K562 (cell line): ENCODE measurements at regions not wholly inside any gene's neighbourhood (a gene's known extent, or its start where the extent isn't known, plus 50 kb on each side); places are given as distances from the start of the nearest gene placed in this dataset.

Experiments
- ATAC-seq: fragments of 200-7000 bp; cut with Tn5 transposase; 3 replicates; pipeline ENCODE4 v1.9.1; 2020; ENCODE audit warnings: moderate library complexity
- BruUV-seq: library from RNA; stranded (reverse); fragments of 400-500 nt; replicated peaks from 2 replicates; lab custom pipeline; 2021; lab: Mats Ljungman, UMichigan
- CTCF ChIA-PET: fragments of 300-600 bp; formaldehyde crosslinking; extraction: SDS; loops from one replicate; lab custom pipeline; 2021; ENCODE audit warnings: low intra/inter-chr PET ratio; lab: Yijun Ruan, JAX
- POLR2A ChIA-PET: fragments of 300-600, 350-650 bp; sonication (Branson Sonifier 250); formaldehyde crosslinking; extraction: SDS; loops from one replicate; lab custom pipeline; 2021; ENCODE audit warnings: antibody characterized with exemption, inconsistent platforms; lab: Yijun Ruan, JAX
- DNase-seq, 4 experiments: peaks; one replicate each; pipeline versions ENCODE4 v3.0.0 to v3.0.0-alpha.2; 2011 to 2018; ENCODE audit warnings: low spot score in 3 of 4, mixed read lengths in 3 of 4; ENCODE audit errors: extremely low read depth in 1 of 4
- FAIRE-seq: peaks from 2 replicates; lab custom pipeline; 2011; peaks lifted over from hg19 to GRCh38; lab: Jason Lieb, UNC
- H2AFZ ChIP-seq: 2 replicates; pipeline ENCODE4 v1.6.0; 2011; ENCODE audit warnings: low read depth, low read length, control low read depth, inconsistent platforms
- H3K27ac ChIP-seq: fragments of 200-600 bp; 3 replicates; pipeline ENCODE4 v1.8.0; 2011; ENCODE audit warnings: low read depth, mild to moderate bottlenecking, control low read depth, inconsistent platforms, low read length, moderate library complexity, mixed read lengths; ENCODE audit errors: extremely low read depth
- H3K27me3 ChIP-seq, 2 experiments: fragments of 300-600 bp in 1 of 2; 2 replicates in 1 of 2; 3 replicates in 1 of 2; pipeline versions ENCODE4 v1.6.0 to v1.8.0; 2011; ENCODE audit warnings: inconsistent platforms in 2 of 2, low read length in 2 of 2, mild to moderate bottlenecking in 1 of 2, mixed read lengths in 1 of 2, moderate library complexity in 1 of 2; ENCODE audit not compliant: control insufficient read depth in 2 of 2, insufficient read depth in 2 of 2
- H3K36me3 ChIP-seq: fragments of 300-600 bp; 3 replicates; pipeline ENCODE4 v1.8.0; 2011; ENCODE audit warnings: mild to moderate bottlenecking, low read length, inconsistent platforms; ENCODE audit not compliant: control insufficient read depth, insufficient read depth
- H3K4me1 ChIP-seq, 2 experiments: fragments of 200-600 bp in 1 of 2; replicated peaks in 1 of 2; 2 replicates in 1 of 2; 3 replicates in 1 of 2; pipeline versions ENCODE4 v1.5.1 to v1.8.0; 2011; ENCODE audit warnings: inconsistent platforms in 2 of 2, low read length in 2 of 2, mild to moderate bottlenecking in 1 of 2, mixed read lengths in 1 of 2, moderate library complexity in 1 of 2; ENCODE audit not compliant: control insufficient read depth in 2 of 2, insufficient read depth in 2 of 2
- H3K4me2 ChIP-seq: 2 replicates; pipeline ENCODE4 v1.6.1; 2011; ENCODE audit warnings: low read length, control low read depth, inconsistent platforms, mixed read lengths; ENCODE audit not compliant: insufficient read depth
- H3K4me3 ChIP-seq: fragments of 200-600 bp; sonication (generic), shearing (Covaris generic); 2 replicates; pipeline ENCODE4 v1.5.1; 2016; ENCODE audit warnings: control low read depth, inconsistent platforms
- H3K79me2 ChIP-seq: fragments of 200-600 bp; 3 replicates; pipeline ENCODE4 v1.8.0; 2011; ENCODE audit warnings: low read length, inconsistent platforms; ENCODE audit not compliant: control insufficient read depth, insufficient read depth
- H3K9ac ChIP-seq, 2 experiments: 2 replicates each; pipeline versions ENCODE4 v1.6.0 to v1.6.1; 2011; ENCODE audit warnings: low read depth in 2 of 2, low read length in 2 of 2, control low read depth in 1 of 2, inconsistent platforms in 1 of 2, mild to moderate bottlenecking in 1 of 2, mixed read lengths in 1 of 2; ENCODE audit not compliant: insufficient read depth in 1 of 2
- H3K9me1 ChIP-seq: one replicate; pipeline ENCODE4 v1.6.0; 2011; ENCODE audit warnings: inconsistent platforms, mild to moderate bottlenecking, low read length, moderate library complexity; ENCODE audit not compliant: control insufficient read depth, insufficient read depth
- H3K9me3 ChIP-seq: replicated peaks from 2 replicates; pipeline ENCODE4 v1.5.1; 2011; ENCODE audit warnings: low read depth, low read length, inconsistent platforms; ENCODE audit not compliant: control insufficient read depth, insufficient read depth
- H4K20me1 ChIP-seq: replicated peaks from 2 replicates; pipeline ENCODE4 v1.6.1; 2011; ENCODE audit warnings: low read length, inconsistent platforms, mixed read lengths; ENCODE audit not compliant: control insufficient read depth, insufficient read depth
- GABPB1 ChIP-seq: sonication (generic); formaldehyde crosslinking; IDR thresholded peaks from 2 replicates; pipeline ENCODE4 v1.8.0; 2022; ENCODE audit warnings: mild to moderate bottlenecking, missing genetic modification reagents
- MCM5 ChIP-seq: fragments of 450-650 bp; IDR thresholded peaks from 2 replicates; pipeline ENCODE4 v1.6.1; 2016; ENCODE audit warnings: low read depth
- NCOR1 ChIP-seq: fragments of 450-650 bp; IDR thresholded peaks from 2 replicates; pipeline ENCODE4 v1.6.1; 2016; ENCODE audit warnings: mild to moderate bottlenecking, moderate library complexity
- RFX1 ChIP-seq: fragments of 450-650 bp; IDR thresholded peaks from 2 replicates; pipeline ENCODE4 v1.6.1; 2016; ENCODE audit warnings: mild to moderate bottlenecking, moderate library complexity
- SP1 ChIP-seq: sonication (generic); formaldehyde crosslinking; IDR thresholded peaks from 2 replicates; pipeline ENCODE4 v1.8.1; 2022; ENCODE audit warnings: mild to moderate bottlenecking, missing genetic modification reagents
- TOE1 ChIP-seq, 2 experiments: fragments of 450-650 bp in 1 of 2; sonication (generic) in 1 of 2; formaldehyde crosslinking in 1 of 2; IDR thresholded peaks; 2 replicates each; pipeline versions ENCODE4 v1.7.1 to v1.8.0; 2016 to 2022; ENCODE audit warnings: borderline replicate concordance in 2 of 2, mild to moderate bottlenecking in 2 of 2, antibody characterized with exemption in 1 of 2, inconsistent platforms in 1 of 2, low read depth in 1 of 2, missing genetic modification reagents in 1 of 2, moderate library complexity in 1 of 2
- ZNF57 ChIP-seq: fragments of 450-650 bp; formaldehyde crosslinking; IDR thresholded peaks from 2 replicates; pipeline ENCODE4 v1.4.0; 2020; ENCODE audit warnings: mild to moderate bottlenecking, moderate library complexity
- ZNF583 ChIP-seq: fragments of 250-450 bp; sonication (Bioruptor Pico); IDR thresholded peaks from 2 replicates; pipeline ENCODE4 v1.4.0; 2020
- ZNF780A ChIP-seq: fragments of 250-450 bp; sonication (Bioruptor Pico); IDR thresholded peaks from 2 replicates; pipeline ENCODE4 v1.5.0; 2021; ENCODE audit warnings: mild to moderate bottlenecking
- WGBS: fragments of 100-300 bp; shearing (Covaris generic); methylation state at CpG from one replicate; pipeline ENCODE4 v1.1.6; 2016; ENCODE audit warnings: low coverage, mixed read lengths; ENCODE audit not compliant: insufficient coverage; ENCODE audit errors: missing lambda C conversion rate; 5-methylcytosine and 5-hydroxymethylcytosine counted together
- in situ Hi-C: fragments of 300-500 bp; cut with MboI; formaldehyde crosslinking; loops from 4 replicates; pipeline ENCODE4 v1.15.0; 2018; ENCODE audit warnings: inconsistent platforms, mixed read lengths
- intact Hi-C: fragments of 100-400 bp; cut with micrococcal nuclease; formaldehyde crosslinking; loops from 2 replicates; pipeline ENCODE4 v1.14.2; 2022
- TF ChIP-seq, protein P1 (sequence below): sonication (generic); formaldehyde crosslinking; IDR thresholded peaks from 2 replicates; pipeline ENCODE4 v1.8.0; 2022; ENCODE audit warnings: mild to moderate bottlenecking, missing genetic modification reagents, borderline replicate concordance
- TF ChIP-seq, protein P2 (sequence below), 2 experiments: fragments of 150-350 bp in 1 of 2; IDR thresholded peaks; 2 replicates each; pipeline ENCODE4 v1.6.1; 2012 to 2016; ENCODE audit warnings: low read depth in 2 of 2, low read length in 2 of 2, mild to moderate bottlenecking in 1 of 2, moderate library complexity in 1 of 2
- TF ChIP-seq, protein P3 (sequence below): IDR thresholded peaks from 2 replicates; pipeline ENCODE4 v1.6.1; 2014; ENCODE audit warnings: antibody characterized with exemption
- TF ChIP-seq, protein P4 (sequence below): sonication (generic); formaldehyde crosslinking; IDR thresholded peaks from 2 replicates; pipeline ENCODE4 v1.8.0; 2022; ENCODE audit warnings: mild to moderate bottlenecking, missing genetic modification reagents
- TF ChIP-seq, protein P5 (sequence below): sonication (generic); formaldehyde crosslinking; IDR thresholded peaks from 2 replicates; pipeline ENCODE4 v1.8.1; 2023; ENCODE audit warnings: mild to moderate bottlenecking, missing genetic modification reagents

DNA sequence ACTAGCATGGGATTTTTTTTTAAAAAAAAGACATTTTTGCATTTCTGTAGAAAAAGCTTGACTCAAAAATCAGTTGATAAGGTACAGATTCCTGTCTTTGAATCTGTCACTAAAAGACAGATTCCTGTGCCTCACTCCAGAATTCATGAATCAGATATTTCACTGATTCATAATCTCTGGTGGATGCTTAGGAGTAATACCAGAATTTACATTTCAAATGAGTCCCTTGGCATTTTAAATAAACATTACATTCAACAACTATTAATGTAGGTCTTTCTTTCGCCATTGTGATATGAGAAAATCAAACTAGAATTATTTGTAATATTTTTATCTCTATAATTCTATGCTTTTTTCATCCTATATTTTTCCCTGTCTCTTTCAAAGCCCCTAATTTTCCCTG lies 128.3 kb downstream of the APIP start:
- H2AFZ ChIP-seq = no peak overlapping the region
- no peaks in the 10 kb centered on the region for H3K79me2 ChIP-seq
- no peak overlapping the region for H3K4me2 ChIP-seq
- no peaks in the 10 kb centered on the region for H3K9me1 ChIP-seq
- H3K9me3 ChIP-seq = peaks cover 3% of the 10 kb centered on the region; the same call in 1 of the 2 replicates
- intact Hi-C loops (no loop called here), in situ Hi-C loops (no loop called here)
- no TSS peak for BruUV-seq
- H3K9ac ChIP-seq = no peak overlapping the region
- ChIA-PET POLR2A (interaction anchor here (0.7 kb wide), 1 partner anchor 11 kb away, joined by 3 read pairs; no protein-coding TSS in a partner anchor), CTCF (no interaction called here)
- no peak for ATAC-seq
- H3K27ac ChIP-seq = no peak overlapping the region
- no peak for FAIRE-seq
- 79% methylated on average over 1 of the region's 1 CpG for WGBS
- H3K27me3 ChIP-seq = no peaks in the 10 kb centered on the region
- no peak overlapping the region for H3K4me3 ChIP-seq
- peaks cover 4 to 7% of the 10 kb centered on the region in 2 experiments; a peak in 4 of 5 replicates for H3K4me1 ChIP-seq
- DNase-seq = no peak
- no peaks in the 10 kb centered on the region for H3K36me3 ChIP-seq
- H4K20me1 ChIP-seq = no peaks in the 10 kb centered on the region
- TF ChIP-seq ZNF57 (CRISPR knock-in tag) (no peak), ZNF780A (CRISPR knock-in tag) (no peak), SP1 (no peak), RFX1 (no peak), GABPB1 (CRISPR knock-in tag) (no peak), NCOR1 (no peak), ZNF583 (CRISPR knock-in tag) (no peak), MCM5 (no peak), TOE1 (IDR thresholded peaks at IDR 0.05; ENCODE audit: borderline replicate concordance) (no peak), TOE1 (CRISPR knock-in tag; IDR thresholded peaks at IDR 0.05; ENCODE audit: borderline replicate concordance, low read depth) (no peak)
- TF ChIP-seq, protein P1, sequence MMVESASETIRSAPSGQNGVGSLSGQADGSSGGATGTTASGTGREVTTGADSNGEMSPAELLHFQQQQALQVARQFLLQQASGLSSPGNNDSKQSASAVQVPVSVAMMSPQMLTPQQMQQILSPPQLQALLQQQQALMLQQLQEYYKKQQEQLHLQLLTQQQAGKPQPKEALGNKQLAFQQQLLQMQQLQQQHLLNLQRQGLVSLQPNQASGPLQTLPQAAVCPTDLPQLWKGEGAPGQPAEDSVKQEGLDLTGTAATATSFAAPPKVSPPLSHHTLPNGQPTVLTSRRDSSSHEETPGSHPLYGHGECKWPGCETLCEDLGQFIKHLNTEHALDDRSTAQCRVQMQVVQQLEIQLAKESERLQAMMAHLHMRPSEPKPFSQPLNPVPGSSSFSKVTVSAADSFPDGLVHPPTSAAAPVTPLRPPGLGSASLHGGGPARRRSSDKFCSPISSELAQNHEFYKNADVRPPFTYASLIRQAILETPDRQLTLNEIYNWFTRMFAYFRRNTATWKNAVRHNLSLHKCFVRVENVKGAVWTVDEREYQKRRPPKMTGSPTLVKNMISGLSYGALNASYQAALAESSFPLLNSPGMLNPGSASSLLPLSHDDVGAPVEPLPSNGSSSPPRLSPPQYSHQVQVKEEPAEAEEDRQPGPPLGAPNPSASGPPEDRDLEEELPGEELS (CRISPR knock-in tag) = no peak
- TF ChIP-seq, protein P2, sequence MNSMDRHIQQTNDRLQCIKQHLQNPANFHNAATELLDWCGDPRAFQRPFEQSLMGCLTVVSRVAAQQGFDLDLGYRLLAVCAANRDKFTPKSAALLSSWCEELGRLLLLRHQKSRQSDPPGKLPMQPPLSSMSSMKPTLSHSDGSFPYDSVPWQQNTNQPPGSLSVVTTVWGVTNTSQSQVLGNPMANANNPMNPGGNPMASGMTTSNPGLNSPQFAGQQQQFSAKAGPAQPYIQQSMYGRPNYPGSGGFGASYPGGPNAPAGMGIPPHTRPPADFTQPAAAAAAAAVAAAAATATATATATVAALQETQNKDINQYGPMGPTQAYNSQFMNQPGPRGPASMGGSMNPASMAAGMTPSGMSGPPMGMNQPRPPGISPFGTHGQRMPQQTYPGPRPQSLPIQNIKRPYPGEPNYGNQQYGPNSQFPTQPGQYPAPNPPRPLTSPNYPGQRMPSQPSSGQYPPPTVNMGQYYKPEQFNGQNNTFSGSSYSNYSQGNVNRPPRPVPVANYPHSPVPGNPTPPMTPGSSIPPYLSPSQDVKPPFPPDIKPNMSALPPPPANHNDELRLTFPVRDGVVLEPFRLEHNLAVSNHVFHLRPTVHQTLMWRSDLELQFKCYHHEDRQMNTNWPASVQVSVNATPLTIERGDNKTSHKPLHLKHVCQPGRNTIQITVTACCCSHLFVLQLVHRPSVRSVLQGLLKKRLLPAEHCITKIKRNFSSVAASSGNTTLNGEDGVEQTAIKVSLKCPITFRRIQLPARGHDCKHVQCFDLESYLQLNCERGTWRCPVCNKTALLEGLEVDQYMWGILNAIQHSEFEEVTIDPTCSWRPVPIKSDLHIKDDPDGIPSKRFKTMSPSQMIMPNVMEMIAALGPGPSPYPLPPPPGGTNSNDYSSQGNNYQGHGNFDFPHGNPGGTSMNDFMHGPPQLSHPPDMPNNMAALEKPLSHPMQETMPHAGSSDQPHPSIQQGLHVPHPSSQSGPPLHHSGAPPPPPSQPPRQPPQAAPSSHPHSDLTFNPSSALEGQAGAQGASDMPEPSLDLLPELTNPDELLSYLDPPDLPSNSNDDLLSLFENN (IDR thresholded peaks at IDR 0.05; ENCODE audit: low read depth in 2 of 2, low read length in 2 of 2) = no peak
- TF ChIP-seq, protein P3, sequence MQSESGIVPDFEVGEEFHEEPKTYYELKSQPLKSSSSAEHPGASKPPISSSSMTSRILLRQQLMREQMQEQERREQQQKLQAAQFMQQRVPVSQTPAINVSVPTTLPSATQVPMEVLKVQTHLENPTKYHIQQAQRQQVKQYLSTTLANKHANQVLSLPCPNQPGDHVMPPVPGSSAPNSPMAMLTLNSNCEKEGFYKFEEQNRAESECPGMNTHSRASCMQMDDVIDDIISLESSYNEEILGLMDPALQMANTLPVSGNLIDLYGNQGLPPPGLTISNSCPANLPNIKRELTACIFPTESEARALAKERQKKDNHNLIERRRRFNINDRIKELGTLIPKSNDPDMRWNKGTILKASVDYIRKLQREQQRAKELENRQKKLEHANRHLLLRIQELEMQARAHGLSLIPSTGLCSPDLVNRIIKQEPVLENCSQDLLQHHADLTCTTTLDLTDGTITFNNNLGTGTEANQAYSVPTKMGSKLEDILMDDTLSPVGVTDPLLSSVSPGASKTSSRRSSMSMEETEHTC = no peak
- TF ChIP-seq, protein P4, sequence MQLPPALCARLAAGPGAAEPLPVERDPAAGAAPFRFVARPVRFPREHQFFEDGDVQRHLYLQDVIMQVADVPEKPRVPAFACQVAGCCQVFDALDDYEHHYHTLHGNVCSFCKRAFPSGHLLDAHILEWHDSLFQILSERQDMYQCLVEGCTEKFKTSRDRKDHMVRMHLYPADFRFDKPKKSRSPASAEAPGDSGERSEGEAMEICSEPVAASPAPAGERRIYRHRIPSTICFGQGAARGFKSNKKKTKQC = no peak
- TF ChIP-seq, protein P5, sequence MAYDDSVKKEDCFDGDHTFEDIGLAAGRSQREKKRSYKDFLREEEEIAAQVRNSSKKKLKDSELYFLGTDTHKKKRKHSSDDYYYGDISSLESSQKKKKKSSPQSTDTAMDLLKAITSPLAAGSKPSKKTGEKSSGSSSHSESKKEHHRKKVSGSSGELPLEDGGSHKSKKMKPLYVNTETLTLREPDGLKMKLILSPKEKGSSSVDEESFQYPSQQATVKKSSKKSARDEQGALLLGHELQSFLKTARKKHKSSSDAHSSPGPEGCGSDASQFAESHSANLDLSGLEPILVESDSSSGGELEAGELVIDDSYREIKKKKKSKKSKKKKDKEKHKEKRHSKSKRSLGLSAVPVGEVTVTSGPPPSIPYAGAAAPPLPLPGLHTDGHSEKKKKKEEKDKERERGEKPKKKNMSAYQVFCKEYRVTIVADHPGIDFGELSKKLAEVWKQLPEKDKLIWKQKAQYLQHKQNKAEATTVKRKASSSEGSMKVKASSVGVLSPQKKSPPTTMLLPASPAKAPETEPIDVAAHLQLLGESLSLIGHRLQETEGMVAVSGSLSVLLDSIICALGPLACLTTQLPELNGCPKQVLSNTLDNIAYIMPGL (CRISPR knock-in tag) = no peak
